ENCODE measurements at regions not wholly inside any gene's neighbourhood (a gene's known extent, or its start where the extent isn't known, plus 50 kb on each side); places are given as distances from the start of the nearest gene placed in this dataset.

DNA sequence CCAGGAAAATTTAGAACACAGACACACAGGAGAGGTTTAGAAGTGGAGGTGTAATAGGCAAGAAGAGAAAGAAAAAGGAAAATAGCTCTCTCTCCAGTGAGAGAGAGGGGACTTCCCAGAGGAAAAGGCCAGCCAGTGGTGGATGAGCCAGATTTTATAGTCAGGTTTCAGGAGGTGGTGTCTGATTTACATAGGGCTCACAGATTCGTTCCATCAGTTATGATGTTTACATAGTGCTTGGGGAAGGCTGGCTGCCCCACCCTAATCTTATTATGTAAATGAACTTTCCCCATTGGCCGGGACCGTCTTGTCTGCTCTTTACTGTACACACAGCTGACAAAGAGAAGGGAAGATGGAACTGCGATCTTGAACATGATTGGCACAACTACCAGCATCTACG lies 797.3 kb downstream of the PLA2G4A start:
- no peak overlapping the region for H3K27ac ChIP-seq (ENCODE audit: low read depth, low read length)
- H3K9ac ChIP-seq (ENCODE audit: low read depth in 1 of 3, low read length in 3 of 3) = no peak overlapping the region
- H3K27me3 ChIP-seq (ENCODE audit: control insufficient read depth in 3 of 3, insufficient read depth in 3 of 3, low read length in 3 of 3) = no peaks in the 10 kb centered on the region
- no peaks in the 10 kb centered on the region for H3K4me1 ChIP-seq (ENCODE audit: control insufficient read depth in 3 of 3, insufficient read depth in 3 of 3, low read length in 3 of 3)
- no peak overlapping the region for H3K4me3 ChIP-seq (ENCODE audit: low read length in 3 of 3)
- no peaks in the 10 kb centered on the region for H3K9me3 ChIP-seq (ENCODE audit: control insufficient read depth in 3 of 3, low read length in 3 of 3)
- no peaks in the 10 kb centered on the region for H3K36me3 ChIP-seq (ENCODE audit: control insufficient read depth in 3 of 3, insufficient read depth in 3 of 3, low read length in 3 of 3)

DNA sequence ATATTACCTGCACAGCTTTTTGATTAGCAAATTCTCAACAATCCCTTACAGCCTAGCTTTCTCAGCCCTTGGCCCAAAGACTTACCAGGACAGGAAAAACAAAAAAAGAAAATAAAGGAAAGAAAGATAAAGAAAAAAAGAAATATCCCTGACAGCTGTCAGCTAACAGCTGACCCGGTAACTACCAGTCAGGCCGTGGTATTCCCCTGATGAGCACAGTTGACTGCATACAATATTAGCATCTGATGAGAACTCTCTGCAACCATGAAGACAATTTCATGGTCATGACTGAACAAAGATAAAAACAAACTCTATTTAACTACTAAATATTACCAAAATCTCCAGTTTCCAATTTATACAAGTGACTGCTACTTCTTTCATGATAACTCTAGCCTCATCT lies 798.8 kb downstream of the PLA2G4A start:
- Histone ChIP-seq H3K27ac (ENCODE audit: low read depth, low read length) (no peak overlapping the region), H3K9ac (ENCODE audit: low read depth in 1 of 3, low read length in 3 of 3) (no peak overlapping the region), H3K9me3 (ENCODE audit: control insufficient read depth in 3 of 3, low read length in 3 of 3) (no peaks in the 10 kb centered on the region), H3K4me3 (ENCODE audit: low read length in 3 of 3) (no peak overlapping the region), H3K27me3 (ENCODE audit: control insufficient read depth in 3 of 3, insufficient read depth in 3 of 3, low read length in 3 of 3) (no peaks in the 10 kb centered on the region), H3K36me3 (ENCODE audit: control insufficient read depth in 3 of 3, insufficient read depth in 3 of 3, low read length in 3 of 3) (no peaks in the 10 kb centered on the region), H3K4me1 (ENCODE audit: control insufficient read depth in 3 of 3, insufficient read depth in 3 of 3, low read length in 3 of 3) (no peaks in the 10 kb centered on the region)

DNA sequence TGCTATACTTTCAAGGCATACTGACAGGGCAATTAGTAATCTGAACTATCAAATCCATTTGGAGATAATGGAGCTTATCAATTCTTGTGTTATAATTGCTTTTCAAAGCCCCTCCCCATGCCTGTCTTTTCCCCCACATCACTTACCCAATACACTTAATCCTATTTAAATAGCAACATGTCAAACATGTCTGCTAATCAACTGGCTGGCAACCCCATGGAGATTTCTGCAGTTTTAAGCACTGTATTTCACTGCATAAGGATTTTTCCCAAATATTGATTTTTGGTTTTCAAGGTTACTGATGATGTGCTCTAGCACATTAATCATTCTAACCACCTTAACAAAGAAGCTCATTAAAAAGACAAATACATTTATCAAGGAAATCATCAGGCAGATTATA lies 800.3 kb downstream of the PLA2G4A start:
- Histone ChIP-seq H3K4me3 (ENCODE audit: low read length in 3 of 3) (no peak overlapping the region), H3K4me1 (ENCODE audit: control insufficient read depth in 3 of 3, insufficient read depth in 3 of 3, low read length in 3 of 3) (no peaks in the 10 kb centered on the region), H3K27ac (ENCODE audit: low read depth, low read length) (no peak overlapping the region), H3K36me3 (ENCODE audit: control insufficient read depth in 3 of 3, insufficient read depth in 3 of 3, low read length in 3 of 3) (no peaks in the 10 kb centered on the region), H3K9me3 (ENCODE audit: control insufficient read depth in 3 of 3, low read length in 3 of 3) (no peaks in the 10 kb centered on the region), H3K27me3 (ENCODE audit: control insufficient read depth in 3 of 3, insufficient read depth in 3 of 3, low read length in 3 of 3) (no peaks in the 10 kb centered on the region), H3K9ac (ENCODE audit: low read depth in 1 of 3, low read length in 3 of 3) (no peak overlapping the region)

DNA sequence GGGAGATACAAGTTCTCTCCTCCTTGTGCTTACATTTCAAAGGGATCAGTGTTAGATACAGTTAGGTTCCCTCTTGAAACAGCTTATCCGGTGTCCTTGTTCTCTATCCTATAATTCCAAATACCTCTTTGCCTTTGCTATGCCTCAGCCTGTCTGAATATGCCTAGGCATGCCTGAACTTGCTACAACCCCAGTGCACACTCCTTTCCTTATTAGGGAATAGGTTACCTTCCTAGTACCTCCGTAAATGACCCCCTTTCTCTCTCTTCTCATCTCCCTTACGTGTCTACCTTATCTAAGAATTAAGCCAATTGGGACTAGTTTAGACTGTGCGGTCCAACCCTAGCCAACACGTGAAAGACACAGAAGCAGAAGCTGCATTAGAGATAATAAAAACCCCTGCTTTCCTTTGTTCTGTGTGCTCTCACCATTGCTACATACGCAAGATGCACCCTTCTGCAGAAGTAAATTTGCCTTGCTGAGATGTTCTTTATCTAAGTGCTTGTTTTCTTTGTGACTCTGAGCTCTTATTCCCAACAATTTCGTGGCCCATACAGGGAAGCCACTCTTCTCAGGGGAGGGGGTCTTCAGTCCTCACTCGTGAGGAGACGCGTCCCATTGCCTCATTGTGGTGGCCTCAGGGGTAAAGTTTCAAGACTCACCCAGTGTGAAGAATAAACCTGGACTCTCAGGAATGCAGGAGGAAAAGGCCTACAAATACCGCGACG lies 802.1 kb downstream of the PLA2G4A start:
- no peaks in the 10 kb centered on the region for H3K27me3 ChIP-seq (ENCODE audit: control insufficient read depth in 3 of 3, insufficient read depth in 3 of 3, low read length in 3 of 3)
- no peak overlapping the region for H3K9ac ChIP-seq (ENCODE audit: low read depth in 1 of 3, low read length in 3 of 3)
- H3K36me3 ChIP-seq (ENCODE audit: control insufficient read depth in 3 of 3, insufficient read depth in 3 of 3, low read length in 3 of 3) = no peaks in the 10 kb centered on the region
- no peak overlapping the region for H3K4me3 ChIP-seq (ENCODE audit: low read length in 3 of 3)
- H3K4me1 ChIP-seq (ENCODE audit: control insufficient read depth in 3 of 3, insufficient read depth in 3 of 3, low read length in 3 of 3) = no peaks in the 10 kb centered on the region
- no peak overlapping the region for H3K27ac ChIP-seq (ENCODE audit: low read depth, low read length)
- H3K9me3 ChIP-seq (ENCODE audit: control insufficient read depth in 3 of 3, low read length in 3 of 3) = no peaks in the 10 kb centered on the region

DNA sequence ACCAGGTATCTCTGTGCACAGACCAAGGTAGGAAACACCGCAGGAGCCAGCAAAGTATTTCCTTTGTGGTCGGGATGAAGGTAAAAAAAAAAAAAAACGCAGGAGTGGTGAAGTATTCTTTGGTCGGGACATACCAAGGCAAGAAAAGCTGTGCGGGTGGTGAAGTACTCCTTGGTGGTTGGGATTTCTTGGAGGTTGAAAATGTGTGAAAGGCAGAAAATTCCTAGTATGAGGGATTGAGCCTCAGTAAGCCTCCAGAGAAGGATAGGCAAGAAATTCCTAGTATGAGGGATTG lies 802.6 kb downstream of the PLA2G4A start:
- H3K9me3 ChIP-seq (ENCODE audit: control insufficient read depth in 3 of 3, low read length in 3 of 3) = no peaks in the 10 kb centered on the region
- no peak overlapping the region for H3K9ac ChIP-seq (ENCODE audit: low read depth in 1 of 3, low read length in 3 of 3)
- no peak overlapping the region for H3K27ac ChIP-seq (ENCODE audit: low read depth, low read length)
- H3K36me3 ChIP-seq (ENCODE audit: control insufficient read depth in 3 of 3, insufficient read depth in 3 of 3, low read length in 3 of 3) = no peaks in the 10 kb centered on the region
- H3K27me3 ChIP-seq (ENCODE audit: control insufficient read depth in 3 of 3, insufficient read depth in 3 of 3, low read length in 3 of 3) = no peaks in the 10 kb centered on the region
- H3K4me1 ChIP-seq (ENCODE audit: control insufficient read depth in 3 of 3, insufficient read depth in 3 of 3, low read length in 3 of 3) = no peaks in the 10 kb centered on the region
- H3K4me3 ChIP-seq (ENCODE audit: low read length in 3 of 3) = no peak overlapping the region

DNA sequence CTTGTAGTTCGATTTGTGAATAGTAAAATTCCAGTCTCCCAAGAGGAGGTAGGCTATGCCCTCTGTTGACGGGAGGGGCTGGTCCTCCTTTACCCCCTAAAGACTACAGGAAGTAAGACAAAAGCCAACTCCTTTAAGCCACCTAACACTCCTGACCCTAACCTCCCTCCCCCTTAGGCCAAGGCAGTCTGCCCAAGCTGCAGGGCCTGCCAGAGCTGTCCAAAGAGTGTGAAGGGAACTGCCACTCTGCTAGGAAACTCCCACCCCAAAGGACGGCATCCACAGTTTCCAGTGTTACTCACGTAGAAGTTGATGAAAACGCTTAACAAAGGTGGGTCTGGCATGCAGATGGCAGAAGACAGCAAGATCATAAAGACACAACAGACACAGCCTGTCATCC lies 803.2 kb downstream of the PLA2G4A start:
- no peak overlapping the region for H3K9ac ChIP-seq (ENCODE audit: low read depth in 1 of 3, low read length in 3 of 3)
- no peaks in the 10 kb centered on the region for H3K36me3 ChIP-seq (ENCODE audit: control insufficient read depth in 3 of 3, insufficient read depth in 3 of 3, low read length in 3 of 3)
- no peaks in the 10 kb centered on the region for H3K4me1 ChIP-seq (ENCODE audit: control insufficient read depth in 3 of 3, insufficient read depth in 3 of 3, low read length in 3 of 3)
- no peaks in the 10 kb centered on the region for H3K27me3 ChIP-seq (ENCODE audit: control insufficient read depth in 3 of 3, insufficient read depth in 3 of 3, low read length in 3 of 3)
- H3K9me3 ChIP-seq (ENCODE audit: control insufficient read depth in 3 of 3, low read length in 3 of 3) = no peaks in the 10 kb centered on the region
- no peak overlapping the region for H3K4me3 ChIP-seq (ENCODE audit: low read length in 3 of 3)
- no peak overlapping the region for H3K27ac ChIP-seq (ENCODE audit: low read depth, low read length)

DNA sequence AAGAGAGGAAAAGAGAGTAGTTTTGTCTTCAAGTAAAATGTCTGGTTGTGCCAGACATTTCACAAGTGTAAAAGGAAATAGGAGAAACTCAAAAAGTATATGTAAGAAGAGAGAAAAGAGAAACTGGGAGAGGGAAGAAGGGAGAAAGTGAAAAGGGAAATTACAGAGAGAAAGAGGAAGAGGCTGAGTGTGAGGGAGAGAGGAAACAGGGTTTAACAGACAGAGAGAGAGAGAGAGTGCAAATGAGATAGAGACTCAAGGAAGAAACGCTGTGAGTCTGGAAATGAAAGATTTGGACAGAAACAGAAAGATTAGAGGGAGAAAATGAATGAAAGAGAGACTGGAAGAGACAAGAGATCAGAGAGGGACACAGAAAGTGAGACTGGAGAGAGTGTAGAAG lies 806.2 kb downstream of the PLA2G4A start:
- Histone ChIP-seq H3K27ac (ENCODE audit: low read depth, low read length) (no peak overlapping the region), H3K9ac (ENCODE audit: low read depth in 1 of 3, low read length in 3 of 3) (no peak overlapping the region), H3K27me3 (ENCODE audit: control insufficient read depth in 3 of 3, insufficient read depth in 3 of 3, low read length in 3 of 3) (no peaks in the 10 kb centered on the region), H3K36me3 (ENCODE audit: control insufficient read depth in 3 of 3, insufficient read depth in 3 of 3, low read length in 3 of 3) (no peaks in the 10 kb centered on the region), H3K4me1 (ENCODE audit: control insufficient read depth in 3 of 3, insufficient read depth in 3 of 3, low read length in 3 of 3) (no peaks in the 10 kb centered on the region), H3K9me3 (ENCODE audit: control insufficient read depth in 3 of 3, low read length in 3 of 3) (no peaks in the 10 kb centered on the region), H3K4me3 (ENCODE audit: low read length in 3 of 3) (no peak overlapping the region)

DNA sequence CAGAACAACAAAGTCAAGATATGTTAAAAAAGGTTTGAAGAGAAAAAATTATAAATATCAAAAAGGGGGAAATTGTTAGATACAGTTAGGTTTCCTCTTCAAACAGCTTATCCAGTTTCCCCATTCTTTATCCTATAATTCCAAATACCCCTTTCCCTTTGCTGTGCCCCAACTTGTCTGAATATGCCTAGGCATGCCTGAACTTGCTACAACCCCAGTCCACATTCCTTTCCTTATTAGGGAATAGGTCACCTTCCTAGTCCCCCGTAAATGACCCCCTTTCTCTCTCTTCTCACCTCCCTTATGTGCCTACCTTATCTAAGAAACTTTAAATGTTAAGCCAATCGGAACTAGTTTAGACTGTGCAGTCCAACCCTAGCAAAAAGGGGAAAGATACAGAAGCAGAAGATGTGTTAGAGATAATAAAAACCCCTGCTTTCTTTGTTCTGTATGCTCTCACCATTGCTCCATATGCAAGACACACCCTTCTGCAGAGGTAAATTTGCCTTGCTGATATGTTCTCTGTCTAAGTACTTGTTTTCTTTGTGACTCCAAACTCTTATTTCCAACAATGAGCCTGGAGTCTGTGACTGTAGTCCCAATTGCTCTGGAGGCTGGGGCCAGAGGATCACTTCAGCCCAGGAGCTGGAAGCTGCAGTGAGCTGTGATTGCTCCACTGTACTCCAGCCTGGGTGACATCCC lies 810.1 kb downstream of the PLA2G4A start:
- Histone ChIP-seq H3K4me1 (ENCODE audit: control insufficient read depth in 3 of 3, insufficient read depth in 3 of 3, low read length in 3 of 3) (no peaks in the 10 kb centered on the region), H3K9ac (ENCODE audit: low read depth in 1 of 3, low read length in 3 of 3) (no peak overlapping the region), H3K27me3 (ENCODE audit: control insufficient read depth in 3 of 3, insufficient read depth in 3 of 3, low read length in 3 of 3) (no peaks in the 10 kb centered on the region)

DNA sequence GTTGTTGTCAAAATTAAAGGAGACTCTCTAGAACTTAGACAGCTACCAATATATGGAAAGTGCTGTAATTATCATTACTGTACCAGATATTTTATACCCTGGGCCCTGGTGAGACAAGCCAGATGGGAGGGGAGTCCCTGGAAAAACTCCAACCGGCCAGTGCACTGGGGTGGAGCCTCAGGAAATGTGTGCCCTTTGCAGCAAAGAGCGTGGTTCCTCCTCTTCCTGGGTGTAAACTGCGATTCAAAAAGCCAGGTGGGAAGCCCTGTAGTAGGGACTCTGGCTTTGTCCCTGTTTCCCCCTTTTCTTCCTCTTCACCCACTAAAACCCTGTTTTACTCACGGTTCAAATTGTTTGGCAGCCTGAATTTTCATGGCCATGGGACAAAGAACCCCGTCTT lies 812.3 kb downstream of the PLA2G4A start:
- Histone ChIP-seq H3K9ac (ENCODE audit: low read depth in 1 of 3, low read length in 3 of 3) (no peak overlapping the region), H3K9me3 (ENCODE audit: control insufficient read depth in 3 of 3, low read length in 3 of 3) (no peaks in the 10 kb centered on the region), H3K27me3 (ENCODE audit: control insufficient read depth in 3 of 3, insufficient read depth in 3 of 3, low read length in 3 of 3) (no peaks in the 10 kb centered on the region), H3K27ac (ENCODE audit: low read depth, low read length) (no peak overlapping the region), H3K36me3 (ENCODE audit: control insufficient read depth in 3 of 3, insufficient read depth in 3 of 3, low read length in 3 of 3) (no peaks in the 10 kb centered on the region), H3K4me1 (ENCODE audit: control insufficient read depth in 3 of 3, insufficient read depth in 3 of 3, low read length in 3 of 3) (no peaks in the 10 kb centered on the region), H3K4me3 (ENCODE audit: low read length in 3 of 3) (no peak overlapping the region)

More for the DNA sequence above, 810.1 kb downstream of the PLA2G4A start:
- Histone ChIP-seq H3K4me3 (ENCODE audit: low read length in 3 of 3) (no peak overlapping the region), H3K9me3 (ENCODE audit: control insufficient read depth in 3 of 3, low read length in 3 of 3) (no peaks in the 10 kb centered on the region), H3K36me3 (ENCODE audit: control insufficient read depth in 3 of 3, insufficient read depth in 3 of 3, low read length in 3 of 3) (no peaks in the 10 kb centered on the region), H3K27ac (ENCODE audit: low read depth, low read length) (no peak overlapping the region)

DNA sequence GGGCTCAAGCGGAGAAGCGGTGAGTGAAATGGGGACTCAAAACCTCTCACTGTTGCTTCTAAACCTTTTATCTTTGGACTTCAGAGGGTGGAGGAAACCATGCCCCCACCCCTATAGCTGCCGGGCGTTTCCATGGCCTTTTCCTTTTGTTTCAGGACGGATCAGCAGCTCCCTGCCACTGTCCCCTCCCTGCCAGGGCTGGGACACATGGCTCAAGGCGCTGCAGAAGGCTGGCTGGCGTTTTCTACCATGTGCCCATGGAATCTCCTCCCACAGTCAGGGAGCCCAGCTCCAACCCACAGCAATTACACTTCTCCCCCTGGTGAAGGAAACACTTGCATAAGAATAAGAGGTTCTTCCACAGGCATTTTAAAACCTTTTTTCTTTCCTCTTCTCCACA lies 812.7 kb downstream of the PLA2G4A start:
- Histone ChIP-seq H3K27ac (ENCODE audit: low read depth, low read length) (no peak overlapping the region), H3K36me3 (ENCODE audit: control insufficient read depth in 3 of 3, insufficient read depth in 3 of 3, low read length in 3 of 3) (no peaks in the 10 kb centered on the region), H3K4me1 (ENCODE audit: control insufficient read depth in 3 of 3, insufficient read depth in 3 of 3, low read length in 3 of 3) (no peaks in the 10 kb centered on the region), H3K9me3 (ENCODE audit: control insufficient read depth in 3 of 3, low read length in 3 of 3) (no peaks in the 10 kb centered on the region), H3K27me3 (ENCODE audit: control insufficient read depth in 3 of 3, insufficient read depth in 3 of 3, low read length in 3 of 3) (no peaks in the 10 kb centered on the region), H3K4me3 (ENCODE audit: low read length in 3 of 3) (no peak overlapping the region), H3K9ac (ENCODE audit: low read depth in 1 of 3, low read length in 3 of 3) (no peak overlapping the region)

Data from skeletal muscle tissue (tissue), 3 donors.